VCaP (cell line): ENCODE measurements at regions not wholly inside any gene's neighbourhood (a gene's known extent, or its start where the extent isn't known, plus 50 kb on each side); places are given as distances from the start of the nearest gene placed in this dataset.

Source experiments
- H3K27ac ChIP-seq: fragments of 450-650 bp; 2 replicates; pipeline ENCODE4 v1.5.1; 2017
- TF ChIP-seq, protein P1 (sequence below): fragments of 450-650 bp; conservative IDR thresholded peaks from 2 replicates; pipeline ENCODE4 v1.5.1; 2017; ENCODE audit warnings: mild to moderate bottlenecking, moderate library complexity

DNA sequence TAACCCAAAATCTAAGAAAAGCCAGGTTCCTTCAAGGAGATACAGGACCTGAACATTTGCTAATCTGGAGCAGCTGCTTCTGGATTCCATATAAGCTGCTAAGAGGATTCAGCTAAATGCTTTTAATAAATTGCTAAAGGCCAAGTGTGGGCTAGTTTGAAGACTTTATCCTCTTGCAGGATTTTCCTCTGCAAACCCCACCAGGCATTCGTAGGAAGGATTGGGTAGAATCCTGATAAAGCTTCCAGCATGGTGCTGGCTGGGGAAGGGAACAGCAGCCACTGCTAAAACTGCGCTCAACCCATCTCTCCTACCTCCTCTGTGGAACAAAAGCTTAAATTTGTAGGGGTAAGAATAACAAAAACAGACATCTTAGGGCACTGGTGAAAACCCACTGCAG lies 61.3 kb upstream of the TAB3 start:
- H3K27ac ChIP-seq: no peak overlapping the region
- TF ChIP-seq, protein P1, sequence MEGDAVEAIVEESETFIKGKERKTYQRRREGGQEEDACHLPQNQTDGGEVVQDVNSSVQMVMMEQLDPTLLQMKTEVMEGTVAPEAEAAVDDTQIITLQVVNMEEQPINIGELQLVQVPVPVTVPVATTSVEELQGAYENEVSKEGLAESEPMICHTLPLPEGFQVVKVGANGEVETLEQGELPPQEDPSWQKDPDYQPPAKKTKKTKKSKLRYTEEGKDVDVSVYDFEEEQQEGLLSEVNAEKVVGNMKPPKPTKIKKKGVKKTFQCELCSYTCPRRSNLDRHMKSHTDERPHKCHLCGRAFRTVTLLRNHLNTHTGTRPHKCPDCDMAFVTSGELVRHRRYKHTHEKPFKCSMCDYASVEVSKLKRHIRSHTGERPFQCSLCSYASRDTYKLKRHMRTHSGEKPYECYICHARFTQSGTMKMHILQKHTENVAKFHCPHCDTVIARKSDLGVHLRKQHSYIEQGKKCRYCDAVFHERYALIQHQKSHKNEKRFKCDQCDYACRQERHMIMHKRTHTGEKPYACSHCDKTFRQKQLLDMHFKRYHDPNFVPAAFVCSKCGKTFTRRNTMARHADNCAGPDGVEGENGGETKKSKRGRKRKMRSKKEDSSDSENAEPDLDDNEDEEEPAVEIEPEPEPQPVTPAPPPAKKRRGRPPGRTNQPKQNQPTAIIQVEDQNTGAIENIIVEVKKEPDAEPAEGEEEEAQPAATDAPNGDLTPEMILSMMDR: no peak

DNA sequence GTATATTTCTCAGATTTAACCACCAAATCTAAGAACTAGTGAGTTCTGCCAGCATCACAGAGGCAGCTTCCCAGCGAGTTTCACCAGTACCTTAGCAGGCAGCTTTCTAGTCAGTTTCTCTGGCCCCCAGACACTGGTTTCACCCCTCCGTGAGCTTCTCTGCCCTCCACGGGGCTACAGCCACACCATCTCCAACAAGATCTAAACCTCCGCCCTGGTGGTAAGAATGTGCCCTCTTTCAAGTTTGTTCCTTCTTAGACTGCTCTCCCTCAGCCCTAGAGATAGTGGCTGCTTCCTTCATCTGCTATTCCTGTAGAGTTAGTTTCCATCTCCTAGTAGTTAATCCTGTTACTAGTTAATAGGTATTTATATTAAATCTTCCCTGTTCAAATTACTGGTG lies 60.5 kb upstream of the TAB3 start:
- H3K27ac ChIP-seq: no peak overlapping the region
- TF ChIP-seq, protein P1: no peak

DNA sequence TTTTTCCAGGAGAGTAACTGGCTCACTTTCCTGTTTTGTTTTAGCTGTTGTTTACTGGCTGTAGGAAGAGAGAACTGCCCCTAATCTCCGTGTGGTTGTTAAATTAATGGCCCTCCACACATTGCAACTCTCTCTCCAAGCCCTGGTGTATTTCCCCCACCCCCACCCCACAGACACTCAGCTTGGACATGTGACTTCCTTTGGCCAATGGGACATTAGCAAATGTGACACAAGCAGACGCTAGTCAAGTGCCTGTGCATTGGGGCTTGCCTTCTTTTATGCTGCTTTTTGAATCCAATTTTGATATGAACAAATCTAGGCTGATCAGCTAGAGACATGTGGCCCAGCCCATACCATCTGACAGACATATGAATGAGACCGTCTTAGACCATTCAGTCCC lies 59.6 kb upstream of the TAB3 start:
- TF ChIP-seq, protein P1: no peak
- no peak overlapping the region for H3K27ac ChIP-seq

DNA sequence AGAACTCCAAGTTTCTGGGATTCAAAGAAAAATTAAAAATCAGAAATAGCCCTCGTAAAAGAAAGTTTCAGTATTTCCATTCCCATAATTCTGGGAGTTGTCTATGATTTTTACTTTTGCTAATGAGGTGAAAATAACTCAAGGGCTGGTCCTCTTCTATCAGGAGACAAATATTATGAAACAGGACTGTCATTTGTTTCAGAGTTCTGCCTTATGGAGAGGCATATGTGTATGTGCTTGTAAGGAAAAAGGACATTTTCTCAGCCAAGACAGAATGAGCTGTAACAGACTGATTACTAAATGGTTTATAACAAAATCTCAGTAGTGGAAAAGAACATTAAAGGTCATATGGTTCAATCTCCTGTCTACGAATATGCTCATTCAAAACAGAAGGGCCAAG lies 59.0 kb upstream of the TAB3 start:
- no peak overlapping the region for H3K27ac ChIP-seq
- TF ChIP-seq, protein P1: no peak

DNA sequence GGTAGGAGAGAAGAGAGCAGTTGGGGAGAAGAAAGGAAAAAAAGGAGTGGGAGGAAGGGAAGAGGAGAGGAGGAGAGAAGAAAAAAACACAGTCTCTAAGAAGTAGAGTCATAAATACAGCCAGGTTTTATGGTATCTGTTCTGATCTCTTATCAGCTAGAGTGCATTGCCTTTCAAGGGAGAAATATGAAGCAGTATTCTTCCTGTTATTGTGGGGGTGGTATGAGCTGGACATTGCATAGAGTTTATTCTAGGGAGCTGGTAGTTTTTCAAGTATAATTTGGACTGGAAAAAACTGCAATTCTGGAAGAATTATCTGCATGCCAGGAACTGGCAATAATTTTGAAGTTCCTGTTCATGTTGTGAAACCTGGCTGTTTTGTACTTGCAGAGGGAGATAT lies 54.9 kb upstream of the TAB3 start:
- TF ChIP-seq, protein P1: no peak

DNA sequence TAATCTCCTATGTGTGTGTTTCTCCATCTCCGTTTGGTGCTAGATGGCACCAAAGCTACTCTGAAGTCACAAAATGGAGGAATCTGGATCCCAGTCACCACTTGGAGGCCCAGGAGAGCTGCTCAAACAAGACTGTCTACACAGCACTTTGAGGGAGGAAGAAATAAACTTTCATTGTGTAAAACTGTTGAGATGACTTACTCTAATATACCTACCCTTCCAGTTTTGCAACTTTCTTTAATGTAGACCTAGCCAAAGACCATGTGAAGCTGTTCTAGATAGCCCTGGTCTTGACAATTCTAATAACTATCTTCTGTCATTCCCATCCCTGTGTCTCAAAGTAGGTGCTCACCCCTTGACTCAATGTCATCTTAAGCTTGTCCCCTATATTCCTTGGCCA lies 52.8 kb upstream of the TAB3 start:
- TF ChIP-seq, protein P1: no peak
- H3K27ac ChIP-seq: no peak overlapping the region

More for the DNA sequence above, 54.9 kb upstream of the TAB3 start:
- no peak overlapping the region for H3K27ac ChIP-seq

DNA sequence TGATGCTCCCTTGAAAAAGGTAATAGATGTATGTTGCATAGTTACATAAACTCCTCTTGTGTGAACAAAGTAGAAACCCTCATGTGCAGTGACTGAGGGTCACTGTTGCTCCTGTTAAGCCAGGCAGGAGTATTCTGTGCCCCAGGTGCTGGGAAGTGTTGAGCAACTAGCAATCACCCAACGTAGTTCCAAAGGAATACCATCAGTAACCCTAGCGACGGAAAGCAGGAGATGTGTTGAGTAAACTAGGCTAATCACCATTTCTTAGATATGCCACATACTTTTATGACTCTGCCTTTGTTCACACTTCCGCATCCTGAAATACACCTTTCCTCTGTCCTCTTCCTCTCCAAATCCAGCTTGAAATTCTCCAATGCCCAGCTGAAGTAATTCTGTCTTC lies 50.9 kb upstream of the TAB3 start:
- TF ChIP-seq, protein P1: no peak
- H3K27ac ChIP-seq: no peak overlapping the region
